H9 (cell line): ENCODE measurements at regions not wholly inside any gene's neighbourhood (a gene's known extent, or its start where the extent isn't known, plus 50 kb on each side); places are given as distances from the start of the nearest gene placed in this dataset.

ENCODE experiments used
- DNase-seq: peaks from one replicate; pipeline ENCODE4 v3.0.0-alpha.2; 2017
- H2AFZ ChIP-seq: one replicate; pipeline ENCODE4 v1.6.1; 2013; ENCODE audit warnings: mild to moderate bottlenecking, low read length, control low read depth, moderate library complexity
- H2AK5ac ChIP-seq: 2 replicates; pipeline ENCODE4 v1.6.1; 2013; ENCODE audit warnings: low read length, control low read depth, mixed read lengths; ENCODE audit not compliant: insufficient read length
- H2BK120ac ChIP-seq: one replicate; pipeline ENCODE4 v1.6.1; 2013; ENCODE audit warnings: low read depth, mild to moderate bottlenecking, low read length, control low read depth, inconsistent platforms; ENCODE audit not compliant: poor library complexity, severe bottlenecking
- H2BK12ac ChIP-seq: 2 replicates; pipeline ENCODE4 v1.6.1; 2013; ENCODE audit warnings: low read length, control low read depth, mixed read lengths, low read depth; ENCODE audit not compliant: insufficient read length
- H2BK15ac ChIP-seq: 2 replicates; pipeline ENCODE4 v1.6.1; 2013; ENCODE audit warnings: low read depth, low read length, control low read depth
- H2BK20ac ChIP-seq: one replicate; pipeline ENCODE4 v1.6.1; 2013; ENCODE audit warnings: low read depth, mild to moderate bottlenecking, low read length, control low read depth, inconsistent platforms; ENCODE audit not compliant: poor library complexity, severe bottlenecking
- H2BK5ac ChIP-seq: 2 replicates; pipeline ENCODE4 v1.6.1; 2013; ENCODE audit warnings: low read length, control low read depth, mixed read lengths; ENCODE audit not compliant: insufficient read length
- H3K14ac ChIP-seq: 2 replicates; pipeline ENCODE4 v1.6.1; 2013; ENCODE audit warnings: low read length, control low read depth; ENCODE audit not compliant: insufficient read depth
- H3K18ac ChIP-seq: 2 replicates; pipeline ENCODE4 v1.6.1; 2013; ENCODE audit warnings: low read depth, mild to moderate bottlenecking, mixed read lengths, low read length, control low read depth; ENCODE audit not compliant: insufficient read length
- H3K23ac ChIP-seq: 2 replicates; pipeline ENCODE4 v1.6.1; 2013; ENCODE audit warnings: low read length, control low read depth, mixed read lengths, low read depth; ENCODE audit not compliant: insufficient read length
- H3K23me2 ChIP-seq: 2 replicates; pipeline ENCODE4 v1.6.1; 2013; ENCODE audit warnings: low read depth, mild to moderate bottlenecking, mixed read lengths, low read length, control low read depth; ENCODE audit not compliant: insufficient read length, poor library complexity, severe bottlenecking
- H3K27ac ChIP-seq: 2 replicates; pipeline ENCODE4 v1.5.1; 2013; ENCODE audit warnings: low read length, control low read depth, mixed read lengths, low read depth; ENCODE audit not compliant: insufficient read length
- H3K27me3 ChIP-seq: 2 replicates; pipeline ENCODE4 v1.6.1; 2013; ENCODE audit warnings: low read length, control low read depth, inconsistent platforms; ENCODE audit not compliant: insufficient read depth
- H3K4ac ChIP-seq: 2 replicates; pipeline ENCODE4 v1.6.1; 2013; ENCODE audit warnings: low read depth, mild to moderate bottlenecking, control low read depth, inconsistent platforms, low read length, moderate library complexity
- H3K4me1 ChIP-seq: 2 replicates; pipeline ENCODE4 v1.6.1; 2013; ENCODE audit warnings: low read length, control low read depth, inconsistent platforms; ENCODE audit not compliant: insufficient read depth
- H3K4me2 ChIP-seq: 2 replicates; pipeline ENCODE4 v1.6.1; 2013; ENCODE audit warnings: low read length, control low read depth, mixed read lengths; ENCODE audit not compliant: insufficient read length, insufficient read depth
- H3K56ac ChIP-seq: 2 replicates; pipeline ENCODE4 v1.6.1; 2013; ENCODE audit warnings: low read depth, mild to moderate bottlenecking, mixed read lengths, low read length, control low read depth; ENCODE audit not compliant: insufficient read length
- H3K79me1 ChIP-seq: 2 replicates; pipeline ENCODE4 v1.6.1; 2013; ENCODE audit warnings: low read depth, mild to moderate bottlenecking, moderate library complexity, low read length, control low read depth, inconsistent platforms; ENCODE audit not compliant: insufficient read depth, poor library complexity, severe bottlenecking
- H3K79me2 ChIP-seq: 2 replicates; pipeline ENCODE4 v1.6.1; 2013; ENCODE audit warnings: low read length, control low read depth, inconsistent platforms; ENCODE audit not compliant: insufficient read depth
- H3K9ac ChIP-seq: 2 replicates; pipeline ENCODE4 v1.6.1; 2013; ENCODE audit warnings: low read length, control low read depth, mixed read lengths; ENCODE audit not compliant: insufficient read length; ENCODE audit errors: extremely low read depth
- H3K9me3 ChIP-seq: one replicate; pipeline ENCODE4 v1.6.1; 2013; ENCODE audit warnings: low read depth, low read length, inconsistent platforms; ENCODE audit not compliant: control insufficient read depth
- H3T11ph ChIP-seq: one replicate; pipeline ENCODE4 v1.6.1; 2013; ENCODE audit warnings: mild to moderate bottlenecking, low read length, control low read depth, inconsistent platforms
- H4K20me1 ChIP-seq: one replicate; pipeline ENCODE4 v1.6.1; 2013; ENCODE audit not compliant: control insufficient read depth, insufficient read length, insufficient read depth
- H4K5ac ChIP-seq: 2 replicates; pipeline ENCODE4 v1.6.1; 2013; ENCODE audit warnings: low read depth, mild to moderate bottlenecking, mixed read lengths, low read length, control low read depth; ENCODE audit not compliant: insufficient read length
- H4K8ac ChIP-seq: replicated peaks from 2 replicates; pipeline ENCODE4 v1.6.1; 2013; ENCODE audit warnings: low read length, control low read depth, mixed read lengths, low read depth; ENCODE audit not compliant: insufficient read length
- H4K91ac ChIP-seq: 2 replicates; pipeline ENCODE4 v1.6.1; 2013; ENCODE audit warnings: low read depth, mild to moderate bottlenecking, moderate library complexity, mixed read lengths, low read length, control low read depth; ENCODE audit not compliant: insufficient read length
- H3K27ac Mint-ChIP-seq, 3 experiments: 2 replicates in 2 of 3; 3 replicates in 1 of 3; pipeline ENCODE4 v1.8.0; 2020 to 2021; ENCODE audit warnings: mixed read lengths in 3 of 3, mild to moderate bottlenecking in 1 of 3, moderate library complexity in 1 of 3
- H3K27me3 Mint-ChIP-seq: 2 replicates; pipeline ENCODE4 v1.8.0; 2021; ENCODE audit warnings: low read depth, mild to moderate bottlenecking, moderate library complexity, mixed read lengths
- H3K36me3 Mint-ChIP-seq, 3 experiments: 2 replicates in 2 of 3; 3 replicates in 1 of 3; pipeline ENCODE4 v1.8.0; 2020 to 2021; ENCODE audit warnings: low read depth in 3 of 3, mixed read lengths in 3 of 3; ENCODE audit not compliant: insufficient read depth in 1 of 3
- H3K4me1 Mint-ChIP-seq, 2 experiments: 2 replicates each; pipeline ENCODE4 v1.8.0; 2020; ENCODE audit warnings: mixed read lengths in 2 of 2
- H3K4me3 Mint-ChIP-seq, 2 experiments: 2 replicates in 1 of 2; 3 replicates in 1 of 2; pipeline ENCODE4 v1.8.0; 2020 to 2021; ENCODE audit warnings: mild to moderate bottlenecking in 2 of 2, mixed read lengths in 2 of 2, moderate library complexity in 1 of 2
- H3K9me3 Mint-ChIP-seq, 2 experiments: 2 replicates in 1 of 2; 3 replicates in 1 of 2; pipeline ENCODE4 v1.8.0; 2020; ENCODE audit warnings: mild to moderate bottlenecking in 2 of 2, mixed read lengths in 2 of 2, moderate library complexity in 1 of 2
- WGBS: extraction: QIAGEN DNeasy Blood & Tissue Kit; methylation state at CpG from one replicate; pipeline ENCODE4 v1.1.7; 2013; ENCODE audit warnings: missing lambda C conversion rate, low lambda C conversion rate, mixed read lengths; ENCODE audit not compliant: insufficient read length; ENCODE audit errors: extremely low coverage; 5-methylcytosine and 5-hydroxymethylcytosine counted together
- TF ChIP-seq, protein P1 (sequence below): fragments of 200-600 bp; sonication (generic); conservative IDR thresholded peaks from 3 replicates; pipeline ENCODE4 v1.8.0; 2021; ENCODE audit warnings: antibody characterized with exemption, mild to moderate bottlenecking

DNA sequence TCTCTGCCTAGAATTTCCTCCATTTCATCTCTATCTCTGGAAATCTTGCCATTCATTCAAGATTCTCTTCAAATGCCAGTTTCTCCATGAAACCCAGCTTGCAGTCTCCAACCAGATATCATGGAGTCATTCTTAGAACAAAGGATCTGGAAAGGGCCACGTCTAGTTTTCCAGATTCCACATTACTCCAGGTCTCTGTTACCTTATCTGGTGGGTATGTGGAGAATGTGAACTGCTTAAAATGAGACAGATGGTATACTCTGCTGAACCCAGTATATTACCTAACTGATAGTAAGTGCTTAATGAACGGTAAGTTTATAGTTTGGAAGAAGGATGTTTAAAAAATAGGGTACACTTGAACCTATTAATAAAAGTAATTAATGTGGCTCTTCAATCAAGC is 52.3 kb upstream of the ZSWIM6 start:
- H3K27ac ChIP-seq, result no peak overlapping the region
- Mint-ChIP-seq H3K4me3 (no peak overlapping the region), H3K27ac (no peak overlapping the region), H3K4me1 (peaks cover 13 to 21% of the 10 kb centered on the region in 2 experiments), H3K9me3 (no peaks in the 10 kb centered on the region), H3K27me3 (peaks cover 1% of the 10 kb centered on the region), H3K36me3 (peaks cover 0 to 2% (median 0%) of the 10 kb centered on the region in 3 experiments; a peak in 1 of 7 replicates)
- DNase-seq, result no peak
- H4K5ac ChIP-seq, result no peak overlapping the region
- no peak overlapping the region for H3K23ac ChIP-seq
- no peaks in the 10 kb centered on the region for H3K79me2 ChIP-seq
- H4K91ac ChIP-seq, result no peak overlapping the region
- H4K20me1 ChIP-seq, result no peaks in the 10 kb centered on the region
- no peaks in the 10 kb centered on the region for H3K23me2 ChIP-seq
- no peak overlapping the region for H2BK5ac ChIP-seq
- H3K4me2 ChIP-seq, result no peak overlapping the region
- no peak overlapping the region for H2AFZ ChIP-seq
- no peak overlapping the region for H3T11ph ChIP-seq
- no peak overlapping the region for H3K9ac ChIP-seq
- H3K9me3 ChIP-seq, result no peaks in the 10 kb centered on the region
- H3K14ac ChIP-seq, result no peak overlapping the region
- no peak overlapping the region for H2AK5ac ChIP-seq
- H3K27me3 ChIP-seq, result no peaks in the 10 kb centered on the region
- no peak overlapping the region for H4K8ac ChIP-seq
- no peak overlapping the region for H2BK15ac ChIP-seq
- no peaks in the 10 kb centered on the region for H3K79me1 ChIP-seq
- no CpG with 5 or more reads among the region's 2 CpGs for WGBS
- TF ChIP-seq, protein P1, sequence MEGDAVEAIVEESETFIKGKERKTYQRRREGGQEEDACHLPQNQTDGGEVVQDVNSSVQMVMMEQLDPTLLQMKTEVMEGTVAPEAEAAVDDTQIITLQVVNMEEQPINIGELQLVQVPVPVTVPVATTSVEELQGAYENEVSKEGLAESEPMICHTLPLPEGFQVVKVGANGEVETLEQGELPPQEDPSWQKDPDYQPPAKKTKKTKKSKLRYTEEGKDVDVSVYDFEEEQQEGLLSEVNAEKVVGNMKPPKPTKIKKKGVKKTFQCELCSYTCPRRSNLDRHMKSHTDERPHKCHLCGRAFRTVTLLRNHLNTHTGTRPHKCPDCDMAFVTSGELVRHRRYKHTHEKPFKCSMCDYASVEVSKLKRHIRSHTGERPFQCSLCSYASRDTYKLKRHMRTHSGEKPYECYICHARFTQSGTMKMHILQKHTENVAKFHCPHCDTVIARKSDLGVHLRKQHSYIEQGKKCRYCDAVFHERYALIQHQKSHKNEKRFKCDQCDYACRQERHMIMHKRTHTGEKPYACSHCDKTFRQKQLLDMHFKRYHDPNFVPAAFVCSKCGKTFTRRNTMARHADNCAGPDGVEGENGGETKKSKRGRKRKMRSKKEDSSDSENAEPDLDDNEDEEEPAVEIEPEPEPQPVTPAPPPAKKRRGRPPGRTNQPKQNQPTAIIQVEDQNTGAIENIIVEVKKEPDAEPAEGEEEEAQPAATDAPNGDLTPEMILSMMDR, result no peak
- no peak overlapping the region for H2BK12ac ChIP-seq
- no peak overlapping the region for H3K18ac ChIP-seq
- H3K4ac ChIP-seq, result no peak overlapping the region
- H3K4me1 ChIP-seq, result no peaks in the 10 kb centered on the region
- H2BK20ac ChIP-seq, result no peak overlapping the region
- H2BK120ac ChIP-seq, result no peak overlapping the region
- H3K56ac ChIP-seq, result no peak overlapping the region
